Kidney (tissue), 13 donors: ENCODE measurements at regions not wholly inside any gene's neighbourhood (a gene's known extent, or its start where the extent isn't known, plus 50 kb on each side); places are given as distances from the start of the nearest gene placed in this dataset.

ENCODE experiments used
- DNase-seq, 5 donors: peaks; one replicate each; pipeline ENCODE4 v3.0.0-alpha.2; 2013 to 2020
- FAIRE-seq: peaks from 2 replicates; lab custom pipeline; 2012; peaks lifted over from hg19 to GRCh38; lab: Jason Lieb, UNC
- H3K27ac ChIP-seq, 2 donors: one replicate each; pipeline ENCODE4 v1.7.0; 2013; ENCODE audit warnings: low read depth in 2 of 2, low read length in 2 of 2, inconsistent platforms in 1 of 2
- H3K27me3 ChIP-seq: one replicate; pipeline ENCODE4 v1.7.1; 2013; ENCODE audit warnings: low read length, inconsistent platforms; ENCODE audit not compliant: control insufficient read depth, insufficient read depth
- H3K36me3 ChIP-seq, 3 donors: one replicate each; pipeline versions ENCODE4 v1.7.0 to v1.7.1; 2013; ENCODE audit warnings: low read length in 3 of 3, control low read depth in 1 of 3, inconsistent platforms in 1 of 3; ENCODE audit not compliant: insufficient read depth in 3 of 3, control insufficient read depth in 2 of 3
- H3K4me1 ChIP-seq, 3 donors: one replicate each; pipeline versions ENCODE4 v1.7.0 to v1.7.1; 2013; ENCODE audit warnings: low read length in 3 of 3, inconsistent platforms in 1 of 3, low read depth in 1 of 3; ENCODE audit not compliant: control insufficient read depth in 2 of 3, insufficient read depth in 2 of 3
- H3K4me3 ChIP-seq, 3 donors: one replicate each; pipeline versions ENCODE4 v1.7.0 to v1.8.1; 2013; ENCODE audit warnings: low read length in 3 of 3, control low read depth in 1 of 3, inconsistent platforms in 1 of 3
- H3K9ac ChIP-seq, 3 donors: one replicate each; pipeline versions ENCODE4 v1.7.0 to v1.7.1; 2013; ENCODE audit warnings: low read length in 3 of 3, control low read depth in 1 of 3, inconsistent platforms in 1 of 3
- H3K9me3 ChIP-seq, 3 donors: one replicate each; pipeline versions ENCODE4 v1.7.0 to v1.7.1; 2013; ENCODE audit warnings: low read length in 3 of 3, control low read depth in 1 of 3, inconsistent platforms in 1 of 3; ENCODE audit not compliant: control insufficient read depth in 2 of 3, insufficient read depth in 1 of 3
- intact Hi-C: fragments of 100-400 bp; cut with DNase I; formaldehyde crosslinking; loops from one replicate; pipeline ENCODE4 v1.11.1; 2022
- TF ChIP-seq, protein P1 (sequence below): IDR thresholded peaks from 3 replicates; pipeline ENCODE4 v1.5.1; 2012; ENCODE audit warnings: mild to moderate bottlenecking, moderate library complexity, borderline replicate concordance; ENCODE audit not compliant: insufficient read depth; ENCODE audit errors: extremely low read depth
- donor health status: control.
- donor health status: control.
- donor health status: control.
- donor health status: control.
- donor health status: control.
- donor health status: DM: yes; HTN: yes; CAD: no.
- donor health status: Normal renal cell carcinoma (clear cell type).

DNA sequence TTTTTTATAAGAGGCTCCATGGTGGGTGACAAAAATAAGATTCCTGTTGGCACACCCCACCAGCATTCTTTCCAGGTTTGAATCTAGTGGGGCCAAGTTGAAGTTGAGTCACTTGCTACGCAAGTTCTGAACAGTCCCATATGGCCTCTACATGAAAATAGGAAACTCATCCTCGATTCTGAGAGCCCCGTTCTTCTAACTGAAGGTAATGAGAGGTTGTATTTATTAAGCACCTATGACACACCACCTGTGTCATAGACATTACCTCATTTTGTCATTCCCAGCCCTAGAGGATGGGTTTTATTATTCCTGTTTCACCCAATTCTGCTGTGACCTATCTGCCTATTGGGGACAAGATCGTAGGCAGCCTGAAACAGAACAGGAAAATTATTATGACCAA lies 131.7 kb downstream of the ACTL7B start:
- no peak for FAIRE-seq
- intact Hi-C loops: no loop called here
- TF ChIP-seq, protein P1, sequence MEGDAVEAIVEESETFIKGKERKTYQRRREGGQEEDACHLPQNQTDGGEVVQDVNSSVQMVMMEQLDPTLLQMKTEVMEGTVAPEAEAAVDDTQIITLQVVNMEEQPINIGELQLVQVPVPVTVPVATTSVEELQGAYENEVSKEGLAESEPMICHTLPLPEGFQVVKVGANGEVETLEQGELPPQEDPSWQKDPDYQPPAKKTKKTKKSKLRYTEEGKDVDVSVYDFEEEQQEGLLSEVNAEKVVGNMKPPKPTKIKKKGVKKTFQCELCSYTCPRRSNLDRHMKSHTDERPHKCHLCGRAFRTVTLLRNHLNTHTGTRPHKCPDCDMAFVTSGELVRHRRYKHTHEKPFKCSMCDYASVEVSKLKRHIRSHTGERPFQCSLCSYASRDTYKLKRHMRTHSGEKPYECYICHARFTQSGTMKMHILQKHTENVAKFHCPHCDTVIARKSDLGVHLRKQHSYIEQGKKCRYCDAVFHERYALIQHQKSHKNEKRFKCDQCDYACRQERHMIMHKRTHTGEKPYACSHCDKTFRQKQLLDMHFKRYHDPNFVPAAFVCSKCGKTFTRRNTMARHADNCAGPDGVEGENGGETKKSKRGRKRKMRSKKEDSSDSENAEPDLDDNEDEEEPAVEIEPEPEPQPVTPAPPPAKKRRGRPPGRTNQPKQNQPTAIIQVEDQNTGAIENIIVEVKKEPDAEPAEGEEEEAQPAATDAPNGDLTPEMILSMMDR: no peak
- Histone ChIP-seq H3K4me3 (no peak overlapping the region), H3K27me3 (no peaks in the 10 kb centered on the region), H3K4me1 (peaks cover 0 to 5% (median 0%) of the 10 kb centered on the region in 3 donors), H3K9ac (no peak overlapping the region), H3K9me3 (no peaks in the 10 kb centered on the region), H3K36me3 (no peaks in the 10 kb centered on the region), H3K27ac (no peak overlapping the region)
- no peak for DNase-seq

DNA sequence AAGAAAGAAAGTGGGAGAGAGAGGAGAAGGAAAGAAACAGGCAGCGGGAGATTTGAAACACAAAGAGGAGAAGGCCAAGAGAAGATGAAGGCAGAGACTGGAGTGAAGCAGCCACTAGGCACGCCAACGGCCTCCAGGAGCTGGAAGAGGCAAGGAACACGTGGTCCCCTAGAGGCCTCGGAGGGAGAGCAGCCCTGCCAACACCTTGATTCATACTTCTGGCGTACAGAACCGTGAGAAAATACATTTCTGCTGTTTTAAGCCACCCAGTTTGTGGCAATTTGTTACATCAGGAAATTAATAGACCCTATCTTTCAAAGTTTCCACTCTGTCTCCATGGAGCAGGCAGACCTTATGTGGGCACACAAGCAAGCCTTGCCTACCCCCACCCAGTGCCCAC lies 133.4 kb downstream of the ACTL7B start:
- intact Hi-C loops: no loop called here
- DNase-seq (no peak), FAIRE-seq (no peak)
- TF ChIP-seq, protein P1: no peak
- Histone ChIP-seq H3K4me3 (no peak overlapping the region), H3K27me3 (no peaks in the 10 kb centered on the region), H3K27ac (no peak overlapping the region), H3K9me3 (no peaks in the 10 kb centered on the region), H3K36me3 (no peaks in the 10 kb centered on the region), H3K9ac (no peak overlapping the region), H3K4me1 (no peaks in the 10 kb centered on the region)

DNA sequence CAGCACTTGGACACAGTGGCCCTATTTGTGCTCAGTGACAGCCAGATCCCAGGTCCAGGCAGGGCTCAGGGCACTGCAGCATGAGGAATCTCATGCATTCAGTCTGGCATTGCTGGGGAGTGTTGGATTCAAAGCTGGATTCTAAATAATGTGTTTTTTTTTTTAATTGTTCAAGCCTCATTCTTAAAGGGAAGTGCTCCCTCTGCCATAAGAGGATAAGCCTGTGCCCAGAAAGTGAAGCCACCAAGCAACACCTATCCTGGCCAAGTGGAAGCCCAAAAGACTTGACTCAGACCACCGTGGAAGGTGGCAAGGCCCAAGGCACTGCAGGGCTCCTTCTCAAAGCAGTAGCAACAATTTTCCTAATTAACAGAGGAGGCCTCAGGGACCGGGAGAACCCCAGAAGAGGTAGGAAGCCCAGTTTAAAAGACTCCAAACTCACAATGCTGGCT lies 135.6 kb downstream of the ACTL7B start:
- H3K36me3 ChIP-seq: no peaks in the 10 kb centered on the region
- no peak overlapping the region for H3K4me3 ChIP-seq
- H3K27ac ChIP-seq: no peak overlapping the region
- H3K27me3 ChIP-seq: no peaks in the 10 kb centered on the region
- no peaks in the 10 kb centered on the region for H3K9me3 ChIP-seq
- H3K9ac ChIP-seq: no peak overlapping the region
- TF ChIP-seq, protein P1: no peak
- intact Hi-C loops: no loop called here
- H3K4me1 ChIP-seq: no peaks in the 10 kb centered on the region
- FAIRE-seq: no peak
- no peak for DNase-seq

DNA sequence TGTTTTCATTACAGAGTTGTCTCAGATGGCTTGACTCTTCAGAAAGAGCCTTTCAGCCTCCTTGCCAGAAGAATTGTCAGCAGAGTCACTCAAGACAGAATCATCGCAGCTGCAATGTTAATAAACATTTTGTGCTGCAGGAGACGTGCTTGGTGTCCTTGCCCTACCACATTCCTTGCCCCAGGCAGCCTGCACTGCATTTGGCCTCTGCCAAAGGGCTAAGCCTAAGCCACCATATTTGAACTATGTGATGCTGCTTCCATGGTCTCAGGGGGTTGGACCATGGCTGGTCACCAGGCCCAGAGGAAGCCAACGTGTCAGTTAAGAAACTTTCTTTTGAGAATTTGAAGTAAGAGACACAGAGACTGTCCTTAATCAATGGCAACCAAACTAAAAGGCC lies 145.4 kb downstream of the ACTL7B start:
- intact Hi-C loops: no loop called here
- Histone ChIP-seq H3K4me3 (no peak overlapping the region), H3K27me3 (no peaks in the 10 kb centered on the region), H3K27ac (no peak overlapping the region), H3K9me3 (no peaks in the 10 kb centered on the region), H3K36me3 (no peaks in the 10 kb centered on the region), H3K4me1 (no peaks in the 10 kb centered on the region), H3K9ac (no peak overlapping the region)
- TF ChIP-seq, protein P1: no peak
- FAIRE-seq: no peak
- no peak for DNase-seq
